Panc1 (cell line): ENCODE measurements at regions not wholly inside any gene's neighbourhood (a gene's known extent, or its start where the extent isn't known, plus 50 kb on each side); places are given as distances from the start of the nearest gene placed in this dataset.

ENCODE experiments used
- ATAC-seq: fragments of 200-7000 bp; cut with Tn5 transposase; 2 replicates; pipeline ENCODE4 v1.9.1; 2020; ENCODE audit warnings: mild to moderate bottlenecking, moderate library complexity
- BruUV-seq: library from RNA; stranded (reverse); fragments of 400-500 nt; replicated peaks from 2 replicates; lab custom pipeline; 2021; lab: Mats Ljungman, UMichigan
- CTCF ChIA-PET: fragments of 300-600 bp; sonication (Branson Sonifier 250); formaldehyde crosslinking; loops from one replicate; lab custom pipeline; 2022; ENCODE audit warnings: antibody characterized with exemption; lab: Charles Lee
- POLR2A ChIA-PET: fragments of 300-600 bp; sonication (Branson Sonifier 250); formaldehyde crosslinking; loops from one replicate; lab custom pipeline; 2022; ENCODE audit warnings: antibody characterized with exemption; lab: Charles Lee
- DNase-seq: peaks from one replicate; pipeline ENCODE4 v3.0.0-alpha.2; 2010; ENCODE audit warnings: low read depth, low spot score
- H3K27ac ChIP-seq: 2 replicates; pipeline ENCODE4 v1.5.1; 2011; ENCODE audit warnings: mild to moderate bottlenecking, low read length, inconsistent platforms
- H3K27me3 ChIP-seq: fragments of 200-500 bp; sonication (Bioruptor generic); 2 replicates; pipeline ENCODE4 v1.6.0; 2014; ENCODE audit warnings: low read length, inconsistent platforms; ENCODE audit not compliant: control insufficient read depth, insufficient read depth
- H3K36me3 ChIP-seq: fragments of 200-500 bp; sonication (Bioruptor generic); 2 replicates; pipeline ENCODE4 v1.5.1; 2014; ENCODE audit warnings: inconsistent platforms, mild to moderate bottlenecking, low read length, moderate library complexity; ENCODE audit not compliant: control insufficient read depth, insufficient read depth
- H3K4me1 ChIP-seq: 2 replicates; pipeline ENCODE4 v1.5.1; 2011; ENCODE audit warnings: inconsistent platforms, mild to moderate bottlenecking, low read length, moderate library complexity; ENCODE audit not compliant: control insufficient read depth, insufficient read depth
- H3K4me3 ChIP-seq, 2 experiments: 2 replicates each; pipeline ENCODE4 v1.5.1; 2011 to 2012; ENCODE audit warnings: low read depth in 2 of 2, low read length in 2 of 2, mild to moderate bottlenecking in 2 of 2, inconsistent platforms in 1 of 2, moderate library complexity in 1 of 2
- H3K9me3 ChIP-seq: fragments of 200-500 bp; sonication (Bioruptor generic); 2 replicates; pipeline ENCODE4 v1.5.1; 2014; ENCODE audit warnings: low read depth, mild to moderate bottlenecking, inconsistent platforms, low read length, moderate library complexity; ENCODE audit not compliant: control insufficient read depth, insufficient read depth
- POLR2AphosphoS5 ChIP-seq: IDR thresholded peaks from 2 replicates; pipeline ENCODE4 v1.6.1; 2012; ENCODE audit warnings: mild to moderate bottlenecking, low read depth, low read length, moderate library complexity
- SIN3A ChIP-seq: IDR thresholded peaks from 2 replicates; pipeline ENCODE4 v1.6.1; 2012; ENCODE audit warnings: low read depth, mild to moderate bottlenecking, low read length, moderate library complexity, borderline replicate concordance; ENCODE audit not compliant: insufficient read depth
- TCF7L2 ChIP-seq: IDR thresholded peaks from 2 replicates; pipeline ENCODE4 v1.6.1; 2011; ENCODE audit warnings: mild to moderate bottlenecking, low read depth, low read length, inconsistent platforms
- in situ Hi-C: cut with HindIII; loops from 2 replicates; pipeline ENCODE4 v1.10.0; 2016; ENCODE audit warnings: low sequenced_read_pairs, low pct_unique_long_range_greater_than_20kb
- intact Hi-C: fragments of 100-400 bp; cut with micrococcal nuclease; formaldehyde crosslinking; loops from one replicate; pipeline ENCODE4 v1.10.0; 2022; ENCODE audit not compliant: unreplicated experiment
- TF ChIP-seq, protein P1 (sequence below), 2 experiments: IDR thresholded peaks; 2 replicates each; pipeline ENCODE4 v1.6.1; 2011 to 2012; ENCODE audit warnings: low read depth in 2 of 2, control low read depth in 1 of 2, low read length in 1 of 2, mild to moderate bottlenecking in 1 of 2, moderate library complexity in 1 of 2; ENCODE audit not compliant: insufficient read depth in 1 of 2
- TF ChIP-seq, protein P2 (sequence below): fragments of 450-650 bp; IDR thresholded peaks from 2 replicates; pipeline ENCODE4 v1.5.1; 2017; ENCODE audit warnings: mild to moderate bottlenecking

DNA sequence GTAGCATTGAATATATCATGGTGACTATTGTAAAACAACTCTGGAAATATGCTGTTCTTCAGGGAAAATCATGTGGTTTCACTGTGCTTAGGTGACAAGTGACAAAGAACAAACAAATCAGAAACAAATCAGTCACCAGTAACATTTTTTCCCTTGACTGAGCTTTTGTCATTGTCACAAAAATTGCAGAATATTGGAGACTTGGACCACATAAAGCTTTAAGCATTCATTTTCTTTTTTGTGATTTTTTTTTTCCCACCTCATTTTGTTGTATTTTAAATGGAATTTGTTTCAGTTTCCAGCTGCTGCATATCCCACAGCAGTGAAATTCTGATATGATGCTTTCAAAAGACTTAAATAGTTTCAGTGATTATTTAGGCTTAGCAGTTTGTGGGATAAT lies 1088.4 kb downstream of the OTOL1 start:
- H3K27me3 ChIP-seq: no peaks in the 10 kb centered on the region
- no peak overlapping the region for H3K4me3 ChIP-seq
- no peak for ATAC-seq
- no TSS peak for BruUV-seq
- in situ Hi-C loops: no loop called here
- no peaks in the 10 kb centered on the region for H3K4me1 ChIP-seq
- no peak overlapping the region for H3K27ac ChIP-seq
- DNase-seq: no peak
- ChIA-PET POLR2A (no interaction called here), CTCF (no interaction called here)
- TF ChIP-seq POLR2AphosphoS5: no peak
- TF ChIP-seq, protein P1, sequence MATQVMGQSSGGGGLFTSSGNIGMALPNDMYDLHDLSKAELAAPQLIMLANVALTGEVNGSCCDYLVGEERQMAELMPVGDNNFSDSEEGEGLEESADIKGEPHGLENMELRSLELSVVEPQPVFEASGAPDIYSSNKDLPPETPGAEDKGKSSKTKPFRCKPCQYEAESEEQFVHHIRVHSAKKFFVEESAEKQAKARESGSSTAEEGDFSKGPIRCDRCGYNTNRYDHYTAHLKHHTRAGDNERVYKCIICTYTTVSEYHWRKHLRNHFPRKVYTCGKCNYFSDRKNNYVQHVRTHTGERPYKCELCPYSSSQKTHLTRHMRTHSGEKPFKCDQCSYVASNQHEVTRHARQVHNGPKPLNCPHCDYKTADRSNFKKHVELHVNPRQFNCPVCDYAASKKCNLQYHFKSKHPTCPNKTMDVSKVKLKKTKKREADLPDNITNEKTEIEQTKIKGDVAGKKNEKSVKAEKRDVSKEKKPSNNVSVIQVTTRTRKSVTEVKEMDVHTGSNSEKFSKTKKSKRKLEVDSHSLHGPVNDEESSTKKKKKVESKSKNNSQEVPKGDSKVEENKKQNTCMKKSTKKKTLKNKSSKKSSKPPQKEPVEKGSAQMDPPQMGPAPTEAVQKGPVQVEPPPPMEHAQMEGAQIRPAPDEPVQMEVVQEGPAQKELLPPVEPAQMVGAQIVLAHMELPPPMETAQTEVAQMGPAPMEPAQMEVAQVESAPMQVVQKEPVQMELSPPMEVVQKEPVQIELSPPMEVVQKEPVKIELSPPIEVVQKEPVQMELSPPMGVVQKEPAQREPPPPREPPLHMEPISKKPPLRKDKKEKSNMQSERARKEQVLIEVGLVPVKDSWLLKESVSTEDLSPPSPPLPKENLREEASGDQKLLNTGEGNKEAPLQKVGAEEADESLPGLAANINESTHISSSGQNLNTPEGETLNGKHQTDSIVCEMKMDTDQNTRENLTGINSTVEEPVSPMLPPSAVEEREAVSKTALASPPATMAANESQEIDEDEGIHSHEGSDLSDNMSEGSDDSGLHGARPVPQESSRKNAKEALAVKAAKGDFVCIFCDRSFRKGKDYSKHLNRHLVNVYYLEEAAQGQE (IDR thresholded peaks at IDR 0.05; ENCODE audit: insufficient read depth in 1 of 2, low read depth in 2 of 2, low read length in 1 of 2): no peak
- TF ChIP-seq TCF7L2: no peak
- TF ChIP-seq SIN3A: no peak
- TF ChIP-seq, protein P2, sequence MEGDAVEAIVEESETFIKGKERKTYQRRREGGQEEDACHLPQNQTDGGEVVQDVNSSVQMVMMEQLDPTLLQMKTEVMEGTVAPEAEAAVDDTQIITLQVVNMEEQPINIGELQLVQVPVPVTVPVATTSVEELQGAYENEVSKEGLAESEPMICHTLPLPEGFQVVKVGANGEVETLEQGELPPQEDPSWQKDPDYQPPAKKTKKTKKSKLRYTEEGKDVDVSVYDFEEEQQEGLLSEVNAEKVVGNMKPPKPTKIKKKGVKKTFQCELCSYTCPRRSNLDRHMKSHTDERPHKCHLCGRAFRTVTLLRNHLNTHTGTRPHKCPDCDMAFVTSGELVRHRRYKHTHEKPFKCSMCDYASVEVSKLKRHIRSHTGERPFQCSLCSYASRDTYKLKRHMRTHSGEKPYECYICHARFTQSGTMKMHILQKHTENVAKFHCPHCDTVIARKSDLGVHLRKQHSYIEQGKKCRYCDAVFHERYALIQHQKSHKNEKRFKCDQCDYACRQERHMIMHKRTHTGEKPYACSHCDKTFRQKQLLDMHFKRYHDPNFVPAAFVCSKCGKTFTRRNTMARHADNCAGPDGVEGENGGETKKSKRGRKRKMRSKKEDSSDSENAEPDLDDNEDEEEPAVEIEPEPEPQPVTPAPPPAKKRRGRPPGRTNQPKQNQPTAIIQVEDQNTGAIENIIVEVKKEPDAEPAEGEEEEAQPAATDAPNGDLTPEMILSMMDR: no peak
- no peaks in the 10 kb centered on the region for H3K36me3 ChIP-seq
- intact Hi-C loops: no loop called here
- no peaks in the 10 kb centered on the region for H3K9me3 ChIP-seq

DNA sequence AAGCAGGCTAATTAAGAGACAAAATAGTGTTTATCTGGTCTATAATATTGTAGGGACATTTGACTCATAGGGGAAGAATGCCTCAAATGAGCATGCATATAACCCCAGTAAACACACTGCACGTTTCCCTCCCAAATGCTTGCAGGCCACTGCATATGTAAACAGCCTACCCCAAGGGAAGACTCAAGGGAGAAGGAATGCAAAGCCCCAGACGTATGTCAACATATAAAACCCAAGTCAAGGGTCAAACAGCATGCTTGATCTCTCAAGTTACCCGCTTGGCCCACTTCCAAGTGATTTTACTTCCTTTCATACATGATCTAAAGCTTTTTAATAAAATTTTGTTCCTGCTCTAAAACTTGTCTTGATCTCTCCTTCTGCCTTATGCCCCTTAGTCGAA lies 1090.0 kb downstream of the OTOL1 start:
- H3K36me3 ChIP-seq: no peaks in the 10 kb centered on the region
- H3K27me3 ChIP-seq: no peaks in the 10 kb centered on the region
- ATAC-seq: no peak
- intact Hi-C loops: no loop called here
- ChIA-PET CTCF (no interaction called here), POLR2A (no interaction called here)
- no peak overlapping the region for H3K4me3 ChIP-seq
- no peak for TF ChIP-seq TCF7L2
- TF ChIP-seq, protein P1 (IDR thresholded peaks at IDR 0.05; ENCODE audit: insufficient read depth in 1 of 2, low read depth in 2 of 2, low read length in 1 of 2): no peak
- TF ChIP-seq SIN3A: no peak
- H3K27ac ChIP-seq: no peak overlapping the region
- no peak for DNase-seq
- no peaks in the 10 kb centered on the region for H3K9me3 ChIP-seq
- BruUV-seq: no TSS peak
- in situ Hi-C loops: no loop called here
- H3K4me1 ChIP-seq: no peaks in the 10 kb centered on the region
